ENCODE measurements at regions not wholly inside any gene's neighbourhood (a gene's known extent, or its start where the extent isn't known, plus 50 kb on each side); places are given as distances from the start of the nearest gene placed in this dataset.
"Not testable (repeated sequence)": the region's sequence is repeated elsewhere in the genome, so short reads cannot be mapped to it uniquely, and the experiment has no call there.

DNA sequence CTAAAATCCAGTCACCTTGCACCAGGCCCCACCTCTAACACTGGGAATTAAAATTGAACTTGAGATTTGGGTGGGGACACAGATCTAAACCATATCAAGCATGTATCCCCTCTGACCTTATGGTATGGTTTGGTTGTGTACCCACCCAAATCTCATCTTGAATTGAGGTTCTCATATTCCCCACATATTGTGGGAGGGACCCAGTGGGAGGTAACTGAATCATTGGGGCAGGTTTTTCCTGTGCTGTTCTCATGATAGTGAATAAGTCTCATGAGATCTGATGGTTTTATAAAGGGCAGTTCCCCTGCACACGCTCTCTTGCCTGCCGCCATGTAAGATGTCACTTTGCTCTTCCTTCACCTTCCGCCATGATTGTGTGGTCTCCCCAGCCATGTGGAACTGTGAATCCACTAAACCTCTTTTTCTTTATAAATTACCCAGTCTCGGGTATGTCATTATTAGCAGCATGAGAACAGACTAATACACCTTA lies 451.7 kb downstream of the PCNX1 start:
- not testable (repeated sequence) for H3K4me1 ChIP-seq (ENCODE audit: control insufficient read depth, insufficient read depth, low read length); H3K9me3 ChIP-seq (ENCODE audit: control insufficient read depth, insufficient read depth, low read length); H3K9ac ChIP-seq (ENCODE audit: low read depth, low read length); H3K36me3 ChIP-seq (ENCODE audit: control insufficient read depth, insufficient read depth, low read length); H3K27me3 ChIP-seq (ENCODE audit: control insufficient read depth, insufficient read depth, low read length); H3K4me3 ChIP-seq (ENCODE audit: low read depth, low read length)

DNA sequence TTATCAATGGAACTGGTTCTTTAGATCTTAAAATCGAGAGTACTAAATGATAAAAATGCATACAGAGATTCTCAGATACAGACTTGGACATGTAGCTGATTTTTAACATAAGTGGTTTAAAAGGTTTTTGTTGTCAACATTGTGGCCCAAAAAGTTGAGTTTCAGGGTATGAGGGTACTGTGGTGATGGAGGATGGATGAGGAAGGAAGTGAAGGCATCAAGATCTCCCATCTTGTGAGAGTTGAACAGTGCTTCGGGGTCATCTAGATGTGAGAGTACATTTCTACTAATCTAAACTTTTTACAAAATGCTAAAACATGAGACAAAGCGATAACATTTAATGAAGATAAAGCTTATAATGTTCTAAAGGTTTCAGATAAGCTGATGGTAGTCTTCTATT lies 452.6 kb downstream of the PCNX1 start:
- Histone ChIP-seq H3K27me3 (ENCODE audit: control insufficient read depth, insufficient read depth, low read length) (no peaks in the 10 kb centered on the region), H3K9me3 (ENCODE audit: control insufficient read depth, insufficient read depth, low read length) (no peaks in the 10 kb centered on the region), H3K9ac (ENCODE audit: low read depth, low read length) (no peak overlapping the region), H3K4me3 (ENCODE audit: low read depth, low read length) (no peak overlapping the region), H3K36me3 (ENCODE audit: control insufficient read depth, insufficient read depth, low read length) (no peaks in the 10 kb centered on the region), H3K4me1 (ENCODE audit: control insufficient read depth, insufficient read depth, low read length) (peaks cover 5% of the 10 kb centered on the region)

DNA sequence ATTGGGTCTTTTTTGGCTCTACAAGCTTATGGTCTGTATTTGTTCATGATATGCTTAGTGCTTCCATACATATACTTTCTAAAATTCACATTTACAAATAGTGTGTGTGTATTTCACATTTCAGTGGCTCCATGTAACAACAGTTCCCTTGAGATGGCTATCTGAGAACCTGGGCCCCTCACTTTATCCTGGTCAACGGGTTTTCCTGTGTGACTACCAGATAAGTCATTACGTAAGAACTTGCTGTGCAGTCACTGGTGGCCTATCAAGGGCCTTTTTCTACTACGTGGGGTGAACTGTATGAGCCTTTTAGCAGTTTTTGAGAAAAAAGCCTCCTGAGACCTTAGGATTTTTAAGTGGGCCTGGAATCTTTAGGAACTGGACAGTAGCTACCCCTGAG lies 454.1 kb downstream of the PCNX1 start:
- Histone ChIP-seq H3K27me3 (ENCODE audit: control insufficient read depth, insufficient read depth, low read length) (no peaks in the 10 kb centered on the region), H3K9ac (ENCODE audit: low read depth, low read length) (no peak overlapping the region), H3K4me3 (ENCODE audit: low read depth, low read length) (no peak overlapping the region), H3K4me1 (ENCODE audit: control insufficient read depth, insufficient read depth, low read length) (no peaks in the 10 kb centered on the region), H3K9me3 (ENCODE audit: control insufficient read depth, insufficient read depth, low read length) (no peaks in the 10 kb centered on the region), H3K36me3 (ENCODE audit: control insufficient read depth, insufficient read depth, low read length) (no peaks in the 10 kb centered on the region)

DNA sequence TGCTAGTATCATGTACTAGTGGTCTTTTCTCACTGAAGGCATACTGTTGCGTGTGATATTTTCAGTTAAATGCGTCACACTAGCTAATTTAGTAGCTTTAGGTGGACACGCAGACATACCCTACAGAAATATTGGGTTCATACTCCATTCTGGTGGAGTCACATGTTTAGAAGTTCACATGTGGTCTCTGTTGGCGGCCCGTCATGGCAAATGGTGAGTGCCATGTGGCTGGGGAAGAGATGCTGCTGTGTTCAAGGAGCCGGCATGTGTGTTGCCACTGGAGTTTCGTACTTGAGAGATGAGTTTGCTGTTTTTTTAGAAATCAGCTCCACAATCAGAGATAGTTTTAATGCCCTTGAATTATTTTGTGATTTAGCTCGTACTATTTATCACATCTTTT lies 454.6 kb downstream of the PCNX1 start:
- Histone ChIP-seq H3K9me3 (ENCODE audit: control insufficient read depth, insufficient read depth, low read length) (no peaks in the 10 kb centered on the region), H3K27me3 (ENCODE audit: control insufficient read depth, insufficient read depth, low read length) (no peaks in the 10 kb centered on the region), H3K9ac (ENCODE audit: low read depth, low read length) (no peak overlapping the region), H3K4me1 (ENCODE audit: control insufficient read depth, insufficient read depth, low read length) (no peaks in the 10 kb centered on the region), H3K4me3 (ENCODE audit: low read depth, low read length) (no peak overlapping the region), H3K36me3 (ENCODE audit: control insufficient read depth, insufficient read depth, low read length) (no peaks in the 10 kb centered on the region)

DNA sequence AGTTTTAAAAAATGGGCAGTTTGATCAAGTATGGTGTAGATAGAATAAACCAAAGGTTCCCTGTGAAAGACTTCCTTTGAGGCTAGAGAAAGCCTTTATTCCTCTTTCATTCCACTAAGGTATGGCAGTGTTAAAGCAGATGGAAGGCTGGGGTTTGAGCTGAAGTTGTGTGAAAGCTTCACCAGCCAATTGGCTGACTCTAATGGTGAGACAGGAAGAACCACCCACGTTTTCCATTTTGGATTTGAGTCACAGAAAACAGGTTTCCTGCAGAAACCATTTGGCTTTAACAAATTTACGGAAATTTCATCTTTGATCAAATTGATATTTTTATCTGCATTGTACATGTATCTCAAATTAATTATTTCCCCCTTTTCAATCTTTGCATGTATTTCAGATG lies 455.0 kb downstream of the PCNX1 start:
- H3K4me3 ChIP-seq (ENCODE audit: low read depth, low read length), result no peak overlapping the region
- no peaks in the 10 kb centered on the region for H3K36me3 ChIP-seq (ENCODE audit: control insufficient read depth, insufficient read depth, low read length)
- H3K4me1 ChIP-seq (ENCODE audit: control insufficient read depth, insufficient read depth, low read length), result no peaks in the 10 kb centered on the region
- no peaks in the 10 kb centered on the region for H3K9me3 ChIP-seq (ENCODE audit: control insufficient read depth, insufficient read depth, low read length)
- H3K9ac ChIP-seq (ENCODE audit: low read depth, low read length), result no peak overlapping the region
- H3K27me3 ChIP-seq (ENCODE audit: control insufficient read depth, insufficient read depth, low read length), result no peaks in the 10 kb centered on the region

DNA sequence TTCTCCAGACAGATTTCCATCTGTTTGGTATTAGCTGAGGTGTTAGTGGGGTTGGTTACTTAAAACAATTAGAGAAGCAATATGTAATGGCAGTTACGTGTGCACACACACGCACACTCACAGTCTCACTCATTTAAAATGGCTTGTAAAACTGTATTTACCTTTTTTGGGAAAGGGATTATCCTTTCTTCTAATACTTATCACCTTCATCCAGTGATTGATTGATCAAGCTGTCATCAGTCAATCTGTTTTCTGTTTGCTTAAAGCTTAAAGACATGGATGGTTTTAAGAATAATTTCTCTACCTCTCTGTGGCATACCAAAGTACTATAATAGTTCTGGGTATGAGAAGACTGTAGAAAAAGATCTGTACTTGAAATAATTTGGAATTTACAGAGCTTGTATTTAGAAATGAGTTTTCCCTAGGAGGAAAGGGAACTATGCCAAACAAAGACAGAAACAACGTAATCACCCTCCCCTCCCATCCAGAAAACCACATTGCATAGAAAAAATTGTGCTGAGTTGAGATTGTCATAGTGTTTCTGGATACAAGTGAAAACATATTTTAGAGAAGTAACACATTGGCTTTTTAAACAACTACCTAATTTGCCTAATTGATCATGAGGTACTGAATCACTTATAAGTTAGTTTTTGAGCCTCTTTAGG lies 455.8 kb downstream of the PCNX1 start:
- Histone ChIP-seq H3K9me3 (ENCODE audit: control insufficient read depth, insufficient read depth, low read length) (no peaks in the 10 kb centered on the region), H3K9ac (ENCODE audit: low read depth, low read length) (no peak overlapping the region), H3K4me1 (ENCODE audit: control insufficient read depth, insufficient read depth, low read length) (no peaks in the 10 kb centered on the region), H3K4me3 (ENCODE audit: low read depth, low read length) (no peak overlapping the region), H3K36me3 (ENCODE audit: control insufficient read depth, insufficient read depth, low read length) (no peaks in the 10 kb centered on the region), H3K27me3 (ENCODE audit: control insufficient read depth, insufficient read depth, low read length) (no peaks in the 10 kb centered on the region)

DNA sequence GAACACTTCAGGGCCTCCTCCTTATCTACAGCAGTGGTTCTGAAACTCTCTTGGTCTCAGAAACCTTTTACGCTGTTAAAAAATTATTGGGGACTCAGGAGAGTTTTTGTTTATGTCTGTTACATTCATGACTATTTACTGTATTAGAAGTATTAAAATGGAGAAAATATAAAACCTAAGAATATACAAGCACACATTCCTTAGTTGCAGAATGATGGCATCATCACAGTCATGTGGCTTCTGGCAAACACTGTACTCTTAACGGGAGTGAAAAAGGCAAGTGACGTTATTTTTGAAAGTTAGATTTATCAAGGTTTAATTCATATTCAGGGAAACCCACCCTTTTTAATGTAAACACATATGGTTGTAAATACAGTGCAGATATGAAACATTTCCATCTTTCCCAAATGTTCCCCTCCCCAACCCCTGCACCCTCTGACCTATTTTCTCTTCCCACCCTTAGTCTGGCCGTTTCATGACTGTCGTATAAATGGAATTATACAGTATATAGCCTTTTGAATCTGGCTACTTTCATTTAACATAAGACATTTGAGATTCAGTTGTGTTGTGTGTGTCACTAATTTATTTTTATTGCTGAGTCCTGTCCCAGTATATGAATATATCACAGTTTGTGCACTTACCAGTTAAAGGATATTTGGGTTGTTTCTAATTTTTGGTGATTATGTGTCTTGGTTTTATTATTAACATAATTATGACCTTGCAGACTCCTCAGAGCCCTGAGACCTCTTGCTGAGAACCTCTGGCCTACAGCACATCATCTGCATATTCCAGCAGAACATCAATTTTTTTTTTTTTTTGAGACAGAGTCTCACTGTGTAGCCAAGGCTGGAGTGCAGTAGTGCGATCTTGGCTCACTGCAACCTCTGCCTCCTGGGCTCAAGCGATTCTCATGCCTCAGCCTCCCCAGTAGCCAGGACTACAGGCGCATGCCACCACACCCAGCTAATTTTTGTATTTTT lies 457.0 kb downstream of the PCNX1 start:
- Histone ChIP-seq H3K9me3 (ENCODE audit: control insufficient read depth, insufficient read depth, low read length) (no peaks in the 10 kb centered on the region), H3K4me1 (ENCODE audit: control insufficient read depth, insufficient read depth, low read length) (no peaks in the 10 kb centered on the region), H3K36me3 (ENCODE audit: control insufficient read depth, insufficient read depth, low read length) (no peaks in the 10 kb centered on the region), H3K9ac (ENCODE audit: low read depth, low read length) (no peak overlapping the region), H3K27me3 (ENCODE audit: control insufficient read depth, insufficient read depth, low read length) (no peaks in the 10 kb centered on the region), H3K4me3 (ENCODE audit: low read depth, low read length) (no peak overlapping the region)

DNA sequence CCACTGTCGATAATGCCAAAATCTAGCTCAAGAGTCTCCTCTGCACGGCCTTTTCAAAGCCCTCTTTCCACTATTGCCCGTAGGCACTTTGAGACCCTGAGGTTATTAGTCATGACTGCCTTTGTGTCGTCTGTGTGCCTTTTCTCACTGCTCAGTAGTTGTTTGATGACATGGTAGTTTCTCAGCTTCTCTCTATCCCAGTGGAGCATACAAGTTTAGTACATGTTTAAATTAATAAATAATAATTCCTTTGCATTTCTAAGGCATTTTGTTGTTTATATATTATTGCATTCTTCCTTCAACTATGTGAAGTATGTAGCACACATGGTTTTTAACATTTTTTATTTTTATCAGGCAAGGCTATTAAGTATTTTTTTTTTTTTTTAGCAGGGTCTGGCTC lies 458.1 kb downstream of the PCNX1 start:
- no peaks in the 10 kb centered on the region for H3K4me1 ChIP-seq (ENCODE audit: control insufficient read depth, insufficient read depth, low read length)
- no peaks in the 10 kb centered on the region for H3K36me3 ChIP-seq (ENCODE audit: control insufficient read depth, insufficient read depth, low read length)
- no peak overlapping the region for H3K9ac ChIP-seq (ENCODE audit: low read depth, low read length)
- no peak overlapping the region for H3K4me3 ChIP-seq (ENCODE audit: low read depth, low read length)
- no peaks in the 10 kb centered on the region for H3K9me3 ChIP-seq (ENCODE audit: control insufficient read depth, insufficient read depth, low read length)
- no peaks in the 10 kb centered on the region for H3K27me3 ChIP-seq (ENCODE audit: control insufficient read depth, insufficient read depth, low read length)

DNA sequence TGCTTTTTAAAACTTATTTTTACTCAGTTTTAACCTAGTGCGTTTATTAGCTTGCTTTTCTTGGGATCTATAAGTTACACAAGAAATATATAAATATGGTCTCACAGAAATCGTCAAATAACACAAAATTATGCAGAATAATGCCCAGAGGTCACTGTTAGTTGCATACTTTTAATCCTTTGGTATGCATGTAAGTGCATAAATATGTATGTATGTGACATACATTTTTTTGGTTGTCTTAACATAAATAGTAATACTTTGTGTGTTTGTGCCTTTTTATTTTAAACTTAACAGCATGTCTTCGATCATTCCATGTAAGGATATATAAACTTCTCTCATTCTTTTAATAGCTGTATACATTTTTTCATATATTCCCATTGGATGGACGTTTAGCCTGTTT lies 459.6 kb downstream of the PCNX1 start:
- Histone ChIP-seq H3K9me3 (ENCODE audit: control insufficient read depth, insufficient read depth, low read length) (no peaks in the 10 kb centered on the region), H3K36me3 (ENCODE audit: control insufficient read depth, insufficient read depth, low read length) (no peaks in the 10 kb centered on the region), H3K27me3 (ENCODE audit: control insufficient read depth, insufficient read depth, low read length) (no peaks in the 10 kb centered on the region), H3K4me1 (ENCODE audit: control insufficient read depth, insufficient read depth, low read length) (no peaks in the 10 kb centered on the region), H3K4me3 (ENCODE audit: low read depth, low read length) (no peak overlapping the region), H3K9ac (ENCODE audit: low read depth, low read length) (no peak overlapping the region)

DNA sequence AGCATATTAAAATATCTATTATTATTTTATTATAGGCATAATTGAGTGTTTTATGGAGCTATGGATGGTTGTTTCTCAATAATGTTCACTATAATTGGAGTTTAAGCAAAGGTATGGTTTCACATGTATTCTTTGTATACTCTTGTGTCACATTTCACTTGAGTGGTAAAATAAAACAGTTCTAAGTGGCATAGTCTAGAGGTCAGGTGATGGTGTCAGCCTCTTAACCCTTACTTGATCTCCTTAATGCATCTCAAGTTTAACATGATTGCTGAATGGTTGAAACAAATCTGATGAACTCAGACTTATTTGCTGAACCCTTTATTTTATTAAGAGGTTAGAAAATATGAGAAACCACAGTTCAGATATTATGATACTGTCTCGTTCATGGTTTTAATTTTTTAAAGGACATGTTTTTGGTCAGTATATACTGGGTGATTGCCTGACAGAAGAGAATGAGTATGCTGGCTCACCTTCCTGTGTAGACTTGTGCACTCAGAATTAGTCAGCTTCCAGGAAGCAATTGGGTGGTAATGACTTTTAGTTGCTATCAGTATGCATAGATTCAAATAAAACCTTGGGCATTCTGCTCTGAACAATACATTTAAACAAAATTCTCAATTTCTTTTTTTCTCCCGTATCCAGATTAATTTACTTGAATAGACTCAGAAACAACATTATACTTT lies 464.6 kb downstream of the PCNX1 start:
- no peak overlapping the region for H3K9ac ChIP-seq (ENCODE audit: low read depth, low read length)
- H3K4me1 ChIP-seq (ENCODE audit: control insufficient read depth, insufficient read depth, low read length), result no peaks in the 10 kb centered on the region
- H3K4me3 ChIP-seq (ENCODE audit: low read depth, low read length), result no peak overlapping the region
- no peaks in the 10 kb centered on the region for H3K9me3 ChIP-seq (ENCODE audit: control insufficient read depth, insufficient read depth, low read length)
- no peaks in the 10 kb centered on the region for H3K27me3 ChIP-seq (ENCODE audit: control insufficient read depth, insufficient read depth, low read length)
- H3K36me3 ChIP-seq (ENCODE audit: control insufficient read depth, insufficient read depth, low read length), result no peaks in the 10 kb centered on the region

DNA sequence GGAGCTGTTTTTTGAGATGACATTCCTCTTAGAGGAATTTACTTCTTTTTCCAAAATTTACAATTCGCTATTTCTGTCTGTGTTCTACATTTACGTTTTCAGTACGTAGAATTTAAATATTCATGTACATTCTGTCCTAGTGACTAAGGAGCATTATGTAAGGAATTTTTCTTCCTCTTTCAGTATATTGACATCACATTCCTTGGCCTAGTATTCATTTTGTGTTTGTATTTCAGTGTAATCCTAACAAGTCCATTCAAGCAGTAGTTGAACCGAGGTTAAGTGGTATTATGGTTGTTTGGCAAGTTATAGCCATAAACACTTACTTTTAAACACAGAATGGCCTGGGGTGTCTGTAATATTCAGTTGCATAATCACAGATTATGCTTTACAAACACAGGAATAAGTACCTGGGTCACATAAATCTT lies 465.2 kb downstream of the PCNX1 start:
- no peak overlapping the region for H3K9ac ChIP-seq (ENCODE audit: low read depth, low read length)
- no peaks in the 10 kb centered on the region for H3K4me1 ChIP-seq (ENCODE audit: control insufficient read depth, insufficient read depth, low read length)
- no peak overlapping the region for H3K4me3 ChIP-seq (ENCODE audit: low read depth, low read length)

More for the DNA sequence above, 465.2 kb downstream of the PCNX1 start:
- H3K9me3 ChIP-seq (ENCODE audit: control insufficient read depth, insufficient read depth, low read length), result no peaks in the 10 kb centered on the region
- no peaks in the 10 kb centered on the region for H3K27me3 ChIP-seq (ENCODE audit: control insufficient read depth, insufficient read depth, low read length)
- no peaks in the 10 kb centered on the region for H3K36me3 ChIP-seq (ENCODE audit: control insufficient read depth, insufficient read depth, low read length)
